Ramos (cell line): ENCODE measurements at regions not wholly inside any gene's neighbourhood (a gene's known extent, or its start where the extent isn't known, plus 50 kb on each side); places are given as distances from the start of the nearest gene placed in this dataset.

Experiments used
- in situ Hi-C: fragments of 300-500 bp; cut with MboI; formaldehyde crosslinking; loops from one replicate; pipeline ENCODE4 v1.14.3; 2022; ENCODE audit warnings: low sequenced_read_pairs; ENCODE audit not compliant: unreplicated experiment

- in situ Hi-C loops, result no loop called here
Observed at GRCh38 chr2:173578404-173579107, 223.9 kb downstream of the CDCA7 start.

GRCh38 chr2:173580351-173580750 is 225.7 kb downstream of the CDCA7 start:
- in situ Hi-C loops, result no loop called here

- in situ Hi-C loops, result no loop called here
Observed at GRCh38 chr2:173580956-173581355, 226.3 kb downstream of the CDCA7 start.

- in situ Hi-C loops, result no loop called here
Observed at GRCh38 chr2:173583196-173583595, 228.5 kb downstream of the CDCA7 start.

- in situ Hi-C loops, result no loop called here
Observed at GRCh38 chr2:173584000-173584399, 229.3 kb downstream of the CDCA7 start.

GRCh38 chr2:173584676-173585458 is 230.2 kb downstream of the CDCA7 start:
- in situ Hi-C loops, result no loop called here

GRCh38 chr2:173588931-173589369 is 234.3 kb downstream of the CDCA7 start:
- in situ Hi-C loops, result no loop called here

GRCh38 chr2:173589604-173590275 is 235.1 kb downstream of the CDCA7 start:
- in situ Hi-C loops, result no loop called here

GRCh38 chr2:173590276-173590861 is 235.7 kb downstream of the CDCA7 start:
- in situ Hi-C loops, result no loop called here

GRCh38 chr2:173593109-173593508 is 238.4 kb downstream of the CDCA7 start:
- in situ Hi-C loops, result no loop called here

GRCh38 chr2:173596244-173596643 is 241.6 kb downstream of the CDCA7 start:
- in situ Hi-C loops, result no loop called here

- in situ Hi-C loops, result no loop called here
Observed at GRCh38 chr2:173598525-173598924, 243.9 kb downstream of the CDCA7 start.

GRCh38 chr2:173599821-173600359 is 245.2 kb downstream of the CDCA7 start:
- in situ Hi-C loops, result no loop called here

GRCh38 chr2:173602153-173602795 is 247.6 kb downstream of the CDCA7 start:
- in situ Hi-C loops, result no loop called here

GRCh38 chr2:173605994-173606393 is 251.3 kb downstream of the CDCA7 start:
- in situ Hi-C loops, result no loop called here

- in situ Hi-C loops, result no loop called here
Observed at GRCh38 chr2:173606619-173607248, 252.1 kb downstream of the CDCA7 start.

- in situ Hi-C loops, result no loop called here
Observed at GRCh38 chr2:173607606-173608311, 253.1 kb downstream of the CDCA7 start.

GRCh38 chr2:173611121-173611520 is 256.4 kb downstream of the CDCA7 start:
- in situ Hi-C loops, result no loop called here

GRCh38 chr2:173612354-173612753 is 257.7 kb downstream of the CDCA7 start:
- in situ Hi-C loops, result no loop called here
